Left lung (tissue), 4 donors: ENCODE measurements at regions not wholly inside any gene's neighbourhood (a gene's known extent, or its start where the extent isn't known, plus 50 kb on each side); places are given as distances from the start of the nearest gene placed in this dataset.
A peak's percentile ranks its signal among the peaks of the same experiment; 100 is the strongest.

ENCODE experiments used
- ATAC-seq: fragments of 200-7000 bp; cut with Tn5 transposase; one replicate; pipeline ENCODE4 v1.9.1; 2020; ENCODE audit warnings: moderate library complexity
- DNase-seq, 4 donors: peaks; one replicate each; pipeline ENCODE4 v3.0.0-alpha.2; 2013 to 2020
- H3K27ac ChIP-seq, 2 donors: fragments of 200-600 bp; sonication (generic) in 1 of 2; one replicate each; pipeline versions ENCODE4 v1.5.0 to v1.8.0; 2020 to 2021
- H3K27me3 ChIP-seq, 2 donors: fragments of 200-600 bp; sonication (generic) in 1 of 2; one replicate each; pipeline versions ENCODE4 v1.5.0 to v1.8.0; 2020 to 2021
- H3K36me3 ChIP-seq, 2 donors: fragments of 200-600 bp; sonication (generic) in 1 of 2; one replicate each; pipeline versions ENCODE4 v1.5.0 to v1.8.0; 2020 to 2021
- H3K4me1 ChIP-seq, 2 donors: fragments of 200-600 bp; one replicate each; pipeline ENCODE4 v1.8.0; 2021
- H3K4me3 ChIP-seq, 2 donors: fragments of 200-600 bp; sonication (generic) in 1 of 2; one replicate each; pipeline versions ENCODE4 v1.5.0 to v1.8.0; 2020 to 2021; ENCODE audit warnings: mild to moderate bottlenecking in 1 of 2
- H3K9me3 ChIP-seq, 2 donors: fragments of 200-600 bp; sonication (generic) in 1 of 2; one replicate each; pipeline versions ENCODE4 v1.5.0 to v1.8.0; 2020 to 2021
- CTCF ChIP-seq, 2 donors: fragments of 200-600 bp; sonication (generic) in 1 of 2; IDR thresholded peaks; one replicate each; pipeline versions ENCODE4 v1.5.0 to v1.8.0; 2021; ENCODE audit warnings: antibody characterized with exemption in 2 of 2
- intact Hi-C, 2 donors: fragments of 100-400 bp; cut with DNase I; formaldehyde crosslinking; loops; one replicate each; pipeline versions ENCODE4 v1.11.2 to v1.14.2; 2022
- donor health status: DM: no; HTN: yes; CAD: no.
- donor health status: DM: no; HTN: no; CAD: no.

- no peaks in the 10 kb centered on the region for H3K9me3 ChIP-seq
- DNase-seq (no peak), ATAC-seq (peak; percentile 82)
- H3K4me3 ChIP-seq, result no peak overlapping the region
- intact Hi-C loops, result no loop called here
- no peak for TF ChIP-seq CTCF (IDR thresholded peaks at IDR 0.05)
- no peaks in the 10 kb centered on the region for H3K27me3 ChIP-seq
- H3K27ac ChIP-seq, result peak overlapping the region; percentile 5 to 66
- H3K36me3 ChIP-seq, result no peaks in the 10 kb centered on the region
- H3K4me1 ChIP-seq, result no peaks in the 10 kb centered on the region
Measured at GRCh38 chr13:91154558-91155353, 192.7 kb upstream of the MIR17HG start.

- TF ChIP-seq CTCF (IDR thresholded peaks at IDR 0.05), result no peak
- Histone ChIP-seq H3K27me3 (no peaks in the 10 kb centered on the region), H3K27ac (peak overlapping the region; percentile 5 to 66)
Measured at GRCh38 chr13:91155512-91156114, 191.9 kb upstream of the MIR17HG start.

GRCh38 chr13:91157273-91158016 is 190.0 kb upstream of the MIR17HG start:
- Histone ChIP-seq H3K4me1 (no peaks in the 10 kb centered on the region), H3K9me3 (no peaks in the 10 kb centered on the region), H3K27ac (no peak overlapping the region), H3K27me3 (no peaks in the 10 kb centered on the region), H3K4me3 (no peak overlapping the region), H3K36me3 (no peaks in the 10 kb centered on the region)
- TF ChIP-seq CTCF (IDR thresholded peaks at IDR 0.05), result no peak
- DNase-seq (no peak), ATAC-seq (no peak)
- intact Hi-C loops, result no loop called here

More at GRCh38 chr13:91155512-91156114, 191.9 kb upstream of the MIR17HG start:
- Histone ChIP-seq H3K36me3 (no peaks in the 10 kb centered on the region), H3K4me3 (no peak overlapping the region), H3K9me3 (no peaks in the 10 kb centered on the region), H3K4me1 (no peaks in the 10 kb centered on the region)
- intact Hi-C loops, result no loop called here
- no peak for ATAC-seq
- no peak for DNase-seq

GRCh38 chr13:91158017-91158395 is 189.5 kb upstream of the MIR17HG start:
- H3K27ac ChIP-seq, result no peak overlapping the region
- no peaks in the 10 kb centered on the region for H3K4me1 ChIP-seq
- no peak for TF ChIP-seq CTCF (IDR thresholded peaks at IDR 0.05)
- H3K27me3 ChIP-seq, result no peaks in the 10 kb centered on the region
- no peaks in the 10 kb centered on the region for H3K9me3 ChIP-seq
- no peak overlapping the region for H3K4me3 ChIP-seq
- no peaks in the 10 kb centered on the region for H3K36me3 ChIP-seq
- intact Hi-C loops, result no loop called here
- no peak for DNase-seq
- no peak for ATAC-seq

GRCh38 chr13:91162180-91162579 is 185.3 kb upstream of the MIR17HG start:
- no peaks in the 10 kb centered on the region for H3K27me3 ChIP-seq
- H3K4me3 ChIP-seq, result no peak overlapping the region
- no peak for TF ChIP-seq CTCF (IDR thresholded peaks at IDR 0.05)
- no peaks in the 10 kb centered on the region for H3K4me1 ChIP-seq
- intact Hi-C loops, result no loop called here
- no peak for ATAC-seq
- H3K27ac ChIP-seq, result no peak overlapping the region
- no peaks in the 10 kb centered on the region for H3K9me3 ChIP-seq
- DNase-seq, result no peak
- H3K36me3 ChIP-seq, result no peaks in the 10 kb centered on the region
